Islet of Langerhans (tissue), 1 donor: ENCODE measurements at regions not wholly inside any gene's neighbourhood (a gene's known extent, or its start where the extent isn't known, plus 50 kb on each side); places are given as distances from the start of the nearest gene placed in this dataset.
"Not testable (repeated sequence)": the region's sequence is repeated elsewhere in the genome, so short reads cannot be mapped to it uniquely, and the experiment has no call there.

ENCODE experiments used
- FAIRE-seq: peaks from one replicate; lab custom pipeline; 2011; peaks lifted over from hg19 to GRCh38; lab: Jason Lieb, UNC

- no peak for FAIRE-seq
These were observed 238.6 kb downstream of the TRIML1 start for GRCh38 chr4:188377816-188378215.

GRCh38 chr4:188383180-188383579 lies 243.9 kb downstream of the TRIML1 start:
- FAIRE-seq = no peak

- FAIRE-seq = no peak
These were observed 248.0 kb downstream of the TRIML1 start for GRCh38 chr4:188387179-188387791.

- FAIRE-seq = not testable (repeated sequence)
These were observed 252.1 kb downstream of the TRIML1 start for GRCh38 chr4:188391349-188391748.

- FAIRE-seq = no peak
These were observed 256.8 kb downstream of the TRIML1 start for GRCh38 chr4:188396037-188396436.

GRCh38 chr4:188399834-188400233 lies 260.6 kb downstream of the TRIML1 start:
- FAIRE-seq = no peak

- FAIRE-seq = no peak
These were observed 261.2 kb downstream of the TRIML1 start for GRCh38 chr4:188400451-188400850.

GRCh38 chr4:188403272-188403671 lies 264.0 kb downstream of the TRIML1 start:
- FAIRE-seq = no peak

- not testable (repeated sequence) for FAIRE-seq
These were observed 266.0 kb downstream of the TRIML1 start for GRCh38 chr4:188405071-188405835.

- FAIRE-seq = no peak
These were observed 269.2 kb downstream of the TRIML1 start for GRCh38 chr4:188408244-188409030.

- FAIRE-seq = no peak
These were observed 270.6 kb downstream of the TRIML1 start for GRCh38 chr4:188409851-188410250.

GRCh38 chr4:188411805-188412204 lies 272.6 kb downstream of the TRIML1 start:
- FAIRE-seq = no peak

- no peak for FAIRE-seq
These were observed 273.3 kb downstream of the TRIML1 start for GRCh38 chr4:188412499-188412898.

- FAIRE-seq = no peak
These were observed 275.2 kb downstream of the TRIML1 start for GRCh38 chr4:188414441-188414840.

- no peak for FAIRE-seq
These were observed 277.9 kb downstream of the TRIML1 start for GRCh38 chr4:188417181-188417580.

GRCh38 chr4:188423039-188423438 lies 283.8 kb downstream of the TRIML1 start:
- FAIRE-seq = no peak

- FAIRE-seq = no peak
These were observed 289.7 kb downstream of the TRIML1 start for GRCh38 chr4:188428935-188429334.

GRCh38 chr4:188429965-188430364 lies 290.7 kb downstream of the TRIML1 start:
- no peak for FAIRE-seq

GRCh38 chr4:188430384-188430783 lies 291.1 kb downstream of the TRIML1 start:
- FAIRE-seq = no peak

- no peak for FAIRE-seq
These were observed 293.1 kb downstream of the TRIML1 start for GRCh38 chr4:188432328-188432727.

- FAIRE-seq = no peak
These were observed 294.6 kb downstream of the TRIML1 start for GRCh38 chr4:188433741-188434315.

- no peak for FAIRE-seq
These were observed 295.4 kb downstream of the TRIML1 start for GRCh38 chr4:188434643-188435042.

GRCh38 chr4:188435381-188435780 lies 296.1 kb downstream of the TRIML1 start:
- FAIRE-seq = no peak
